ENCODE measurements at regions not wholly inside any gene's neighbourhood (a gene's known extent, or its start where the extent isn't known, plus 50 kb on each side); places are given as distances from the start of the nearest gene placed in this dataset.

DNA sequence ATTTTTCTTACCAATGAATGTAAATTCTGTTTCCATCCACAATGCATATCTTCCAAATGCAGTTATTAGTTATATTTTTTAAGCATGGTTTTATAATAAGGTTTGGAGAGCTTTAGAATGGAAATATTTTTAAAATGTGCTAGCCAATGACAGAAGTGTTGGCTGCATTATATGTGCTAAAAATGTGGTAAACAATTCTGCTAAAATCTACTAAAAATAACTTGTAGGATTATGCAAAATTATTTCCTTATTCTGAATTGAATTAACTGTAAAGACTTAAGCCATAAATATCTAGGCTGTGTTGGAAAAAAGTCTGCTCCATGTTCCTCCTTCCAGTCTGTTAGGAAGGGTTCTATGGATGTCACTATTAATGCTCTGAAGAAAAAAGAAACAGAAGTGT, 503.3 kb downstream of the PRR16 start:
- DNase-seq = no peak
- Histone ChIP-seq H3K36me3 (replicated peaks; ENCODE audit: control insufficient read depth, insufficient read depth, low read length) (no peaks in the 10 kb centered on the region), H3K4me3 (ENCODE audit: insufficient read depth, low read depth, low read length) (no peak overlapping the region), H3K27me3 (ENCODE audit: control insufficient read depth, insufficient read depth, low read length) (no peaks in the 10 kb centered on the region)

GRCh38 chr5:120974690-120975089, 510.6 kb downstream of the PRR16 start:
- DNase-seq = no peak
- H3K4me3 ChIP-seq (ENCODE audit: insufficient read depth, low read depth, low read length) = no peak overlapping the region
- no peaks in the 10 kb centered on the region for H3K36me3 ChIP-seq (replicated peaks; ENCODE audit: control insufficient read depth, insufficient read depth, low read length)

DNA sequence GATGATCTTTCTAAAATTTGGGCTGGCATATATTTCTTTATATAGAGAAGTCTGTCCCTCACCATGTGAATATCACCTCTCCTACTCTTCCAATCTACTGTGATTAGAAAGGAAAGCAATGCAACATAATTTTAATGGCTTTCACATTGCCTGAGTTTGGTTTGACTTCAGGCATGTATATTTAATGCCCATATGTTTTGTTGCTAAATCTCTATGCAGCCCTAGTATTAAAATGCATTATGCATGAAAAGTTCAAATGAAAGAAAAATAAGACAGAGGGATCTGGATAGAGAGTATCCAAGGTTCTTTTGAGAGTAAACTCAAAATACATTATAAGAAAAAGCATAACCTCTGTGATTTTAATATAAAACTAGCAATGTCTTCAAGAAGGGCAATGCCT, 518.3 kb downstream of the PRR16 start:
- Histone ChIP-seq H3K36me3 (replicated peaks; ENCODE audit: control insufficient read depth, insufficient read depth, low read length) (no peaks in the 10 kb centered on the region), H3K4me3 (ENCODE audit: insufficient read depth, low read depth, low read length) (no peak overlapping the region), H3K27me3 (ENCODE audit: control insufficient read depth, insufficient read depth, low read length) (no peaks in the 10 kb centered on the region)
- DNase-seq = no peak

More at GRCh38 chr5:120974690-120975089, 510.6 kb downstream of the PRR16 start:
- no peaks in the 10 kb centered on the region for H3K27me3 ChIP-seq (ENCODE audit: control insufficient read depth, insufficient read depth, low read length)

DNA sequence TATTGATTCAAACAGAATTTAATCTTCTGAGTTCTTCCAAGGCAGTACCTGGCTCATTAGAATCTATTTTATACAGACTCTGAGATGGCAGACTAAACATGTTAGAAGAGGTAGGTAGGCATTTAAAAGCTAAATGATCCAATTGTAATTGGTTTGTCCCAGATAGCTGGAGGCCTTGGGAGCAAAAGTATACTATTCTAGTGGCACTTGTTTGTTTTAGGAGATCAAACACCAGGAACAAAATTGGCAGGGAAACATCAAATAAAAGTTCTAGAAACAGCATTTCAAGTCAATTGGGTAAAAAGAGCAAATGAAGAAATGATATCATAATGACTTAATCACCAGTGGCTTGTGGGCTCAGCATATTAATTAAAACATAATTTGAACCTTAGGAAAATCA, 521.4 kb downstream of the PRR16 start:
- Histone ChIP-seq H3K4me3 (ENCODE audit: insufficient read depth, low read depth, low read length) (no peak overlapping the region), H3K36me3 (replicated peaks; ENCODE audit: control insufficient read depth, insufficient read depth, low read length) (no peaks in the 10 kb centered on the region), H3K27me3 (ENCODE audit: control insufficient read depth, insufficient read depth, low read length) (no peaks in the 10 kb centered on the region)
- DNase-seq = no peak

DNA sequence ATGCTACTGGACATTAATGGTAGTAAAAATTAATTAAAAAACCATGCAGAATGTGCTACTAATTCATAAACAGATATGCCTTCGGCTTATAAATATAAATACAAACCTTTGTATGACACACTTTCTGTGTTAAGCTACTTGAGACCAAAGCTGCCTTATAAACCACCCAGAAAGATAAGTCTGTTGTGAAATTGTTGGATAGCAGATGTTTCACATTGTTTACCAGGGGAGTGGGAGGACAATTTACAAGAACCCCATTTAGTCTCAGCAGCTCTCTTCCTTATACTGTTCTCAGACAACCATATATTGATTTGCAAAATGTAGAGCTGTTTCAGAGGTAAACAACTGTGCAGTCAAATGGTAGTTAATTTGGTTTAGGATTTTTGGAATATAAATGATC, 524.4 kb downstream of the PRR16 start:
- Histone ChIP-seq H3K36me3 (replicated peaks; ENCODE audit: control insufficient read depth, insufficient read depth, low read length) (no peaks in the 10 kb centered on the region), H3K4me3 (ENCODE audit: insufficient read depth, low read depth, low read length) (no peak overlapping the region), H3K27me3 (ENCODE audit: control insufficient read depth, insufficient read depth, low read length) (no peaks in the 10 kb centered on the region)
- DNase-seq = no peak

DNA sequence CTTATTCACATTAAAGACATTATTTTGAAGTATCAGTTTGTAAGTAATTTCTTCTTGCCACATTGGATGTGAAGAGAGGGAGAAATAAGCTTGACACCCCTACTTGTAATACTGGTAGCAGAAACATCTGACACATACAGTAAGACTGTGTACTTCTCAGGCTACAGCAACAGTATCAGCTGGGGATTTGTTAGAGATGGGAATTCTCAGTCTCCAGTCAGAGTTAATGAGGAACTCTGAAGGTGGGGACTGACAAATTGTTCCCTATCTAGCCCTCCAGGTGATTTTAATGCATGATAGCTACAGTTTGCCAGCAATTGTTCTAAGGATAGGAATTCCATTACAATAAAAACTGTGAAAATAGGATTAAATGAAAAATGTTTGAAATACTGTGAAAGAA, 524.8 kb downstream of the PRR16 start:
- no peak overlapping the region for H3K4me3 ChIP-seq (ENCODE audit: insufficient read depth, low read depth, low read length)
- no peaks in the 10 kb centered on the region for H3K27me3 ChIP-seq (ENCODE audit: control insufficient read depth, insufficient read depth, low read length)
- DNase-seq = peak; percentile 1
- no peaks in the 10 kb centered on the region for H3K36me3 ChIP-seq (replicated peaks; ENCODE audit: control insufficient read depth, insufficient read depth, low read length)

DNA sequence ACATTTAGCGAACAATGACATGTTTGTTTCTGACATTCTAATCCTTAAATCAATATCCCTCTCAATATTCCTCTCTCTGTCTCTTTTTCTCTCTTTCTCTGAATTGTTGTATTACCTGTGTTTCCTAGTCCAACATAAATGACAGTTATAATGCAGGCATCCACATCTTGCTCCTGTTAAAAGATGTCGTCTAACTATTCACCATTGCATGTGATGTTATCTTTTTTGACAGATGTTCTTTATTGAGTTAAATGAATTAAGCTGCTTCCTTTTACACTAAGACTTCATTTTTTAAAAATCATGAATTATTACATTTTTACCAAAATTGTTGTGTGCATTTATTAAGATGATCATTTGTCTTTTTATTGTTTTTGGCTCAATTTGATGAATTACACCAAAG, 527.5 kb downstream of the PRR16 start:
- no peak for DNase-seq

DNA sequence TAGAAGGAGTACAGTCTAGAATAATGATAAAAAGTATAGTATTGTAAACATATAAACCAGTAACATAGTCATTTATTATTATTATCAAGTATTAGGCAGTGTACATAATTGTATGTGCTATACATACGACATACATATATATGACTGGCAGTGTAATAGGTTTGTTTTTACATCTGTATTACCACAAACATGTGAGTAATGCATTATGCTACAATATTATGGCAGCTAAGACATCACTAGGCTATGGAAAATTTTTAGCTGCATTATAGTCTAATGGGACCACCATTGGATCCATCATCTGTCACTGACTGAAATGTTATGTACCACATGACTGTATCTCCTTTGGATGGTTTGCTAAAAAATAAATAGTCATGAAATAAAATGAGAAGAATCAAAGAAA, 530.0 kb downstream of the PRR16 start:
- Histone ChIP-seq H3K4me3 (ENCODE audit: insufficient read depth, low read depth, low read length) (no peak overlapping the region), H3K36me3 (replicated peaks; ENCODE audit: control insufficient read depth, insufficient read depth, low read length) (no peaks in the 10 kb centered on the region), H3K27me3 (ENCODE audit: control insufficient read depth, insufficient read depth, low read length) (no peaks in the 10 kb centered on the region)
- no peak for DNase-seq

More for the DNA sequence above, 527.5 kb downstream of the PRR16 start:
- Histone ChIP-seq H3K4me3 (ENCODE audit: insufficient read depth, low read depth, low read length) (no peak overlapping the region), H3K27me3 (ENCODE audit: control insufficient read depth, insufficient read depth, low read length) (no peaks in the 10 kb centered on the region), H3K36me3 (replicated peaks; ENCODE audit: control insufficient read depth, insufficient read depth, low read length) (no peaks in the 10 kb centered on the region)

DNA sequence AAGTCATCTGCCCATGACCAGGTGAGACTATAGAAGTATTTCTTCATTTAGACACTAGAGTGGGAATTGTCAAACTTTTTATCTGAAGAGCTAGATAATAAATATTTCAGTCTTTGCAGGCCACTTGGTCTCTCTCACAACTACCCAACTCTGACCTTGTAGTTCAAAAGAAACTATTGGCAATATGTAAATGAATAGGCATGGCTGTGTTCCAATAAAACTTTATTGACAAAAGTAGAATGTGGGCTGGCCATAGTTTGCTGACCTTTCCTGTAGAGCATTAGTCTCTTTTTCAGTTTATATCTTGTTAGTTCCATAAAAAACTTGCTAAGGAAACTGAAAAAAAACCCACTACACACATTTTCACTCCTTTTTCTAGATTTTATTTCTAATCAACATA, 535.5 kb downstream of the PRR16 start:
- no peaks in the 10 kb centered on the region for H3K36me3 ChIP-seq (replicated peaks; ENCODE audit: control insufficient read depth, insufficient read depth, low read length)
- H3K27me3 ChIP-seq (ENCODE audit: control insufficient read depth, insufficient read depth, low read length) = no peaks in the 10 kb centered on the region
- H3K4me3 ChIP-seq (ENCODE audit: insufficient read depth, low read depth, low read length) = no peak overlapping the region
- no peak for DNase-seq

DNA sequence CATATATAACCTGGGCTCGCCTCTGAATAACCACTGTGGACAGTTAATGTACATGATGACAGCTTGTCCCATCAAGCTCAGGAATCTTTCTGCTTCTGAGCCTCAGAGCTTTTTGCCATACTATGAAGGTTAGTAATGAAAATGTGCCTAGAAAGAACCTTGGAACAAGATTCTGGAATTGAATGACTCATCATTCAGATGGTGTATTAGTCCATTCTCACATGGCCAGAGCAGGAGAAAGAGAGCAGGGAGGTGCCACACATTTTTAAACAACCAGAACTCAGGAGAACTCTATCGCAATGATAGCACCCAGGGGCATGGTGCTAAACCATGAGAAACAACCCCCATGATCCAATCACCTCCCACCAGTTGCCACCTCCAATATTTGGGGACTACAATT, 542.1 kb downstream of the PRR16 start:
- H3K27me3 ChIP-seq (ENCODE audit: control insufficient read depth, insufficient read depth, low read length) = no peaks in the 10 kb centered on the region
- no peak for DNase-seq
- H3K36me3 ChIP-seq (replicated peaks; ENCODE audit: control insufficient read depth, insufficient read depth, low read length) = no peaks in the 10 kb centered on the region
- H3K4me3 ChIP-seq (ENCODE audit: insufficient read depth, low read depth, low read length) = no peak overlapping the region

- Histone ChIP-seq H3K4me3 (ENCODE audit: insufficient read depth, low read depth, low read length) (no peak overlapping the region), H3K27me3 (ENCODE audit: control insufficient read depth, insufficient read depth, low read length) (no peaks in the 10 kb centered on the region), H3K36me3 (replicated peaks; ENCODE audit: control insufficient read depth, insufficient read depth, low read length) (no peaks in the 10 kb centered on the region)
- no peak for DNase-seq
Measured at GRCh38 chr5:121008041-121008440, 543.9 kb downstream of the PRR16 start.

DNA sequence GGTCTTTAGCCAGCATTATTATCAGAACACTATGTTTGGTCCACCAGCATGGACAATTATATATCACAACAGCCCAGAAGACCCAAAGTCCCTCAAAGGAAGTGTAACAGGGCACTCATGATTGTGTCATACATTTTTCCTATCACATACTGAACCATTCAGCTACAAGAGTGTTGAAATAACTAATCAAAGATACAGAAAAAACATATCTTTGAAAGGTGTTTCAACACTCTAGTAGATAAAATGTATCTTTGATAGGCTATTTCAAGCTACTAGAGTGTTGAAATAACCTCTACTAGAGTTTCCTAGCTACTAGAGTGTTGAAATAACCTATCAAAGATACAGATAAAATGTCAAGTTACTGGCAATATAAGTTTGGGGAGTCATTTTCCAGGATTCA, 545.0 kb downstream of the PRR16 start:
- H3K27me3 ChIP-seq (ENCODE audit: control insufficient read depth, insufficient read depth, low read length) = no peaks in the 10 kb centered on the region
- H3K4me3 ChIP-seq (ENCODE audit: insufficient read depth, low read depth, low read length) = no peak overlapping the region
- DNase-seq = no peak
- no peaks in the 10 kb centered on the region for H3K36me3 ChIP-seq (replicated peaks; ENCODE audit: control insufficient read depth, insufficient read depth, low read length)

DNA sequence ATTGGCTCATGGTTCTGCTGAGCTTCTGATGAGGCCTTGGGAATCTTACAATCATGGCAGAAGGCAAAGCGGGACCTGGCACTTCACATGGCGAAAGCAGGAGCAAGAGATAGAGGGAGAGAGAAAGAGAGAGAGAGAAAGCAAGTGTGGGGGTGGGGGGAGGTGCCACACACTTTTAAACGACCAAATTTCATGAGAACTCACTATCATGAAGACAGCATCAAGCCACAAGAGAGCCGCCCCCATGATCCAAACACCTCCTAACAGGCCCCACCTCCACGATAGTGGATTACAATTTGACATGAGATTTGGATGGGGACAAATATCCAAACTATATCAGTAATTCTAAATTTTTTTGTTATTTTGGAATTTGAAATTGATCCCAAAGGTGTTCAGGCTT, 553.9 kb downstream of the PRR16 start:
- no peaks in the 10 kb centered on the region for H3K36me3 ChIP-seq (replicated peaks; ENCODE audit: control insufficient read depth, insufficient read depth, low read length)
- no peak for DNase-seq
- H3K4me3 ChIP-seq (ENCODE audit: insufficient read depth, low read depth, low read length) = no peak overlapping the region
- H3K27me3 ChIP-seq (ENCODE audit: control insufficient read depth, insufficient read depth, low read length) = no peaks in the 10 kb centered on the region

DNA sequence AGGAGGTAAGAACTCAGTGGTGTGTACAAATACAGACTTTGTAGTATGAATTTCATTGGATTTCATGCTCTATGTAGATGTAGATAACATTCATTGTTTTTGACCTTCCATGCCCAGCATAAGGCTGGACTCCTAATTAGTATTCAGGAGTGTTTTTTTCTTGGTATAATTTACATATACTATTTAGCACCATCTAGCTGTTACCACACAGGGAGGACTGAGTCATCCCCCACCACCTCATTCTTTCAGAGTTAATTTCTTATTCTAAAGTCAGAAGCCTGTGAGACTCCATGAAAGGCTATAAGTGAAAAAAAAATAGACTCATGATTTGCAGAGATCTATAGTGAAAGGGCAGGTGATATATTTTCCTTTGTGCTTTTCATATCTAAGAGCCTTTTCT, 555.0 kb downstream of the PRR16 start:
- no peaks in the 10 kb centered on the region for H3K36me3 ChIP-seq (replicated peaks; ENCODE audit: control insufficient read depth, insufficient read depth, low read length)
- no peaks in the 10 kb centered on the region for H3K27me3 ChIP-seq (ENCODE audit: control insufficient read depth, insufficient read depth, low read length)
- no peak overlapping the region for H3K4me3 ChIP-seq (ENCODE audit: insufficient read depth, low read depth, low read length)
- no peak for DNase-seq

DNA sequence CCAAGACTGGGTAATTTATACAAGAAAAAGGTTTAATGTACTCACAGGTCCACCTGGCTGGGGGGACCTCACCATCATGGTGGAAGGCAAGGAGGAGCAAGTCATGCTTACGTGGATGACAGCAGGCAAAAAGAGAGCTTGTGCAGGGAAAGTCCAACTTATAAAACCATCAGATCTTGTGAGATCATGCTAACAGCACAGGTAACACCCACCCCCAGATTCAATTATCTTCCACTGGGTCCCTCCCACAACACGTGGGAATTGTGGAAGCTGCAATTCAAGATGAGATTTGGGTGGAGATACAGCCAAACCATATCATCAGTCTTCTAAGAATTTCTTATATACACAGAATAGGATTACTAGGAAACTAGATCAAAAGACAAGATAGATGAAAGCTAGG, 555.6 kb downstream of the PRR16 start:
- DNase-seq = no peak
- no peak overlapping the region for H3K4me3 ChIP-seq (ENCODE audit: insufficient read depth, low read depth, low read length)
- no peaks in the 10 kb centered on the region for H3K36me3 ChIP-seq (replicated peaks; ENCODE audit: control insufficient read depth, insufficient read depth, low read length)
- H3K27me3 ChIP-seq (ENCODE audit: control insufficient read depth, insufficient read depth, low read length) = no peaks in the 10 kb centered on the region

DNA sequence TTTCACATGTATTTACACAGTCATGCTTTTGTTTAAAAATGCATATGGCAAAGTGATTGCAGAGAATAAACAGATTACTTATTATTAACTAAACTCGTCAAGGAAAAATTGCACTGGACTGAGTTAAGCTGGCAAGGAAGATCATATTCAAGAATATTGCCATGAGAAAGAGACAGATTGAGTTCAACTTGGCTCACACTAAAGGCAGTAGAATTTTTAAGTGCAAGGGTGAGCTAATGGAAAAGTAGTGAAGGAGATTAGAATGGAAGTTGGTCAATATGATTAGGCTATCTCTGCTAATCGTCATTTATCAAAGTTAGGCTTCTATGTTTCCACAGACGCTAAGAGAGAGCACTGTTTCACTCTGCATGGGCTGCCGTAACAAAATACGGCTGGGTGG, 557.6 kb downstream of the PRR16 start:
- DNase-seq = no peak
- Histone ChIP-seq H3K27me3 (ENCODE audit: control insufficient read depth, insufficient read depth, low read length) (no peaks in the 10 kb centered on the region), H3K4me3 (ENCODE audit: insufficient read depth, low read depth, low read length) (no peak overlapping the region)

More for the DNA sequence above, 557.6 kb downstream of the PRR16 start:
- H3K36me3 ChIP-seq (replicated peaks; ENCODE audit: control insufficient read depth, insufficient read depth, low read length) = no peaks in the 10 kb centered on the region
